GM12878 (cell line): ENCODE measurements at regions not wholly inside any gene's neighbourhood (a gene's known extent, or its start where the extent isn't known, plus 50 kb on each side); places are given as distances from the start of the nearest gene placed in this dataset.

Source experiments
- ATAC-seq: fragments of 200-7000 bp; cut with Tn5 transposase; 3 replicates; pipeline ENCODE4 v1.9.1; 2020; ENCODE audit warnings: mild to moderate bottlenecking, moderate library complexity
- BruUV-seq: library from RNA; stranded (reverse); fragments of 400-500 nt; replicated peaks from 2 replicates; lab custom pipeline; 2021; lab: Mats Ljungman, UMichigan
- CTCF ChIA-PET: fragments of 300-600 bp; sonication (Branson Sonifier 250); formaldehyde crosslinking; extraction: SDS; loops from one replicate; lab custom pipeline; 2021; ENCODE audit warnings: inconsistent platforms; lab: Yijun Ruan, JAX
- POLR2A ChIA-PET: fragments of 350-600 bp; formaldehyde crosslinking; extraction: SDS; loops from one replicate; lab custom pipeline; 2021; ENCODE audit warnings: inconsistent platforms; lab: Charles Lee
- RAD21 ChIA-PET: fragments of 300-600 bp; sonication (Branson Sonifier 250); formaldehyde crosslinking; loops from one replicate; lab custom pipeline; 2023; ENCODE audit warnings: antibody characterized with exemption; ENCODE audit not compliant: unreplicated experiment; lab: Charles Lee
- SMC1A ChIA-PET: fragments of 300-600 bp; sonication (Branson Sonifier 250); formaldehyde crosslinking; loops from one replicate; lab custom pipeline; 2023; ENCODE audit not compliant: unreplicated experiment, uncharacterized antibody; lab: Charles Lee
- DNase-seq: peaks from one replicate; pipeline ENCODE4 v3.0.0-alpha.2; 2011; ENCODE audit warnings: low read depth, low spot score
- FAIRE-seq: peaks from 3 replicates; lab custom pipeline; 2011; peaks lifted over from hg19 to GRCh38; lab: Jason Lieb, UNC
- H2AFZ ChIP-seq: 2 replicates; pipeline ENCODE4 v1.6.0; 2011; ENCODE audit warnings: low read depth, low read length, control low read depth; ENCODE audit not compliant: control insufficient read depth
- H3K27ac ChIP-seq: 2 replicates; pipeline ENCODE4 v1.5.1; 2011; ENCODE audit warnings: control low read depth; ENCODE audit not compliant: control insufficient read depth, insufficient read depth
- H3K27me3 ChIP-seq, 2 experiments: replicated peaks in 1 of 2; 2 replicates each; pipeline versions ENCODE4 v1.6.0 to v1.6.1; 2011; ENCODE audit warnings: low read length in 1 of 2; ENCODE audit not compliant: control insufficient read depth in 2 of 2, insufficient read depth in 2 of 2
- H3K36me3 ChIP-seq, 2 experiments: 2 replicates each; pipeline ENCODE4 v1.5.1; 2011; ENCODE audit warnings: low read length in 1 of 2; ENCODE audit not compliant: control insufficient read depth in 2 of 2, insufficient read depth in 2 of 2
- H3K4me1 ChIP-seq: 2 replicates; pipeline ENCODE4 v1.6.1; 2011; ENCODE audit warnings: mild to moderate bottlenecking, low read length, moderate library complexity, mixed read lengths; ENCODE audit not compliant: control insufficient read depth, insufficient read depth
- H3K4me2 ChIP-seq: 2 replicates; pipeline ENCODE4 v1.6.0; 2011; ENCODE audit warnings: control low read depth; ENCODE audit not compliant: control insufficient read depth, insufficient read depth
- H3K4me3 ChIP-seq: fragments of 200-600 bp; sonication (generic); 2 replicates; pipeline ENCODE4 v1.5.1; 2016
- H3K79me2 ChIP-seq: 2 replicates; pipeline ENCODE4 v1.6.0; 2011; ENCODE audit warnings: low read length; ENCODE audit not compliant: control insufficient read depth, insufficient read depth
- H3K9ac ChIP-seq: 2 replicates; pipeline ENCODE4 v1.8.0; 2011; ENCODE audit warnings: low read length, control low read depth, mixed read lengths; ENCODE audit not compliant: control insufficient read depth, insufficient read depth
- H3K9me3 ChIP-seq: replicated peaks from 3 replicates; pipeline ENCODE4 v1.5.1; 2011; ENCODE audit warnings: mild to moderate bottlenecking, low read length; ENCODE audit not compliant: control insufficient read depth, insufficient read depth
- H4K20me1 ChIP-seq: 2 replicates; pipeline ENCODE4 v1.6.0; 2011; ENCODE audit not compliant: control insufficient read depth, insufficient read depth
- BACH1 ChIP-seq: fragments of 450-650 bp; IDR thresholded peaks from 2 replicates; pipeline ENCODE4 v1.6.1; 2017; ENCODE audit warnings: mild to moderate bottlenecking, borderline replicate concordance
- IRF5 ChIP-seq: fragments of 450-650 bp; IDR thresholded peaks from 2 replicates; pipeline ENCODE4 v1.6.1; 2017; ENCODE audit warnings: borderline replicate concordance
- PKNOX1 ChIP-seq: fragments of 450-650 bp; IDR thresholded peaks from 2 replicates; pipeline ENCODE4 v1.6.1; 2016; ENCODE audit warnings: mild to moderate bottlenecking
- SP1 ChIP-seq: IDR thresholded peaks from one replicate; pipeline ENCODE4 v1.6.1; 2011; ENCODE audit warnings: low read depth, low read length
- WGBS: methylation state at CpG from one replicate; pipeline ENCODE4 v1.1.6; 2016; ENCODE audit warnings: low lambda C conversion rate; ENCODE audit not compliant: insufficient replicate concordance, insufficient coverage; ENCODE audit errors: missing lambda C conversion rate; 5-methylcytosine and 5-hydroxymethylcytosine counted together
- in situ Hi-C: fragments of 300-500 bp; cut with MboI; formaldehyde crosslinking; loops from 9 replicates; pipeline ENCODE4 v1.14.3; 2018; ENCODE audit warnings: mixed read lengths
- intact Hi-C: fragments of 100-400 bp; cut with micrococcal nuclease; formaldehyde crosslinking; loops from one replicate; pipeline ENCODE4 v1.14.2; 2022; ENCODE audit not compliant: unreplicated experiment

- ChIA-PET POLR2A (no interaction called here), SMC1A (no interaction called here)
Observed at GRCh38 chr20:61118429-61119224, 133.4 kb upstream of the CDH4 start.

More at GRCh38 chr20:61118429-61119224, 133.4 kb upstream of the CDH4 start:
- Histone ChIP-seq H3K4me2 (no peak overlapping the region), H3K4me1 (no peaks in the 10 kb centered on the region), H3K4me3 (no peak overlapping the region), H3K9ac (no peak overlapping the region), H3K27ac (no peak overlapping the region), H4K20me1 (no peaks in the 10 kb centered on the region), H3K36me3 (no peaks in the 10 kb centered on the region), H3K27me3 (no peaks in the 10 kb centered on the region), H3K9me3 (no peaks in the 10 kb centered on the region; the same call in 1 of the 3 replicates), H3K79me2 (no peaks in the 10 kb centered on the region)
- ChIA-PET RAD21 (interaction anchor here (1.4 kb wide), 1 partner anchor 262 kb away, joined by 4 read pairs; no protein-coding TSS in a partner anchor), CTCF (no interaction called here)
- no peak for DNase-seq
- in situ Hi-C loops (no loop called here), intact Hi-C loops (no loop called here)
- ATAC-seq, result no peak
- BruUV-seq, result no TSS peak
- FAIRE-seq, result no peak
- WGBS, result 38% methylated on average over 14 of the region's 14 CpGs
- TF ChIP-seq BACH1 (no peak), PKNOX1 (no peak), IRF5 (no peak), SP1 (no peak)
- TF ChIP-seq, all 136 proteins: peak for 0
- H2AFZ ChIP-seq, result no peak overlapping the region
